ENCODE measurements at regions not wholly inside any gene's neighbourhood (a gene's known extent, or its start where the extent isn't known, plus 50 kb on each side); places are given as distances from the start of the nearest gene placed in this dataset.

- DNase-seq, result no peak
Observed at GRCh38 chr10:113219446-113219845, 269.4 kb downstream of the TCF7L2 start.

GRCh38 chr10:113221756-113222168, 271.7 kb downstream of the TCF7L2 start:
- no peak for DNase-seq

GRCh38 chr10:113222207-113222606, 272.2 kb downstream of the TCF7L2 start:
- DNase-seq, result no peak

GRCh38 chr10:113225364-113225763, 275.3 kb downstream of the TCF7L2 start:
- no peak for DNase-seq

GRCh38 chr10:113225903-113226302, 275.9 kb downstream of the TCF7L2 start:
- no peak for DNase-seq

- peak; percentile 16 for DNase-seq
Observed at GRCh38 chr10:113226399-113226798, 276.4 kb downstream of the TCF7L2 start.

GRCh38 chr10:113226831-113227445, 276.9 kb downstream of the TCF7L2 start:
- DNase-seq, result no peak

- DNase-seq, result no peak
Observed at GRCh38 chr10:113228530-113228929, 278.5 kb downstream of the TCF7L2 start.

- DNase-seq, result no peak
Observed at GRCh38 chr10:113230011-113230610, 280.1 kb downstream of the TCF7L2 start.

GRCh38 chr10:113232928-113233511, 283.0 kb downstream of the TCF7L2 start:
- no peak for DNase-seq

GRCh38 chr10:113234481-113234880, 284.4 kb downstream of the TCF7L2 start:
- DNase-seq, result no peak

GRCh38 chr10:113235508-113235907, 285.5 kb downstream of the TCF7L2 start:
- no peak for DNase-seq

- no peak for DNase-seq
Observed at GRCh38 chr10:113236998-113237397, 287.0 kb downstream of the TCF7L2 start.

- DNase-seq, result no peak
Observed at GRCh38 chr10:113239566-113240350, 289.7 kb downstream of the TCF7L2 start.

- no peak for DNase-seq
Observed at GRCh38 chr10:113240736-113241135, 290.7 kb downstream of the TCF7L2 start.

GRCh38 chr10:113241599-113242360, 291.7 kb downstream of the TCF7L2 start:
- DNase-seq, result no peak

GRCh38 chr10:113243311-113243710, 293.3 kb downstream of the TCF7L2 start:
- DNase-seq, result no peak

- DNase-seq, result no peak
Observed at GRCh38 chr10:113244750-113245149, 294.7 kb downstream of the TCF7L2 start.

GRCh38 chr10:113245286-113245685, 295.2 kb downstream of the TCF7L2 start:
- DNase-seq, result no peak

GRCh38 chr10:113247050-113247449, 297.0 kb downstream of the TCF7L2 start:
- no peak for DNase-seq

GRCh38 chr10:113252650-113253618, 299.9 kb upstream of the HABP2 start:
- DNase-seq, result no peak
